ENCODE measurements at regions not wholly inside any gene's neighbourhood (a gene's known extent, or its start where the extent isn't known, plus 50 kb on each side); places are given as distances from the start of the nearest gene placed in this dataset.

DNA sequence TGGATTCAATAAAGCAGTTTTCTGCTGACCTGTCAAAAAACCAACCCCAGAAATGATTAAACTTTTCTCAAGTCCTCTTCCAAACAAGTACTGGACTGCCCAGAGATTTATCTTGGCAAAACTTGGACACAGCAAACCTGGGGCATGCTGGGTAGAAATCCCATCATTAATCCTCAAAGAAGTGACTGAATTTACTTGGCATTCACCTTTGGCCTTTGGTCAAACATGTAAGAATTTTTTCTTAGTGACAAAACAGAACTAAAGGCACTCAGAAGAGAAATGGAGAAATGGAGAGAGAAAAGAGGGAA is 248.6 kb upstream of the NREP start:
- no peaks in the 10 kb centered on the region for H3K27me3 ChIP-seq (replicated peaks; ENCODE audit: insufficient read depth)
- TF ChIP-seq, protein P1, sequence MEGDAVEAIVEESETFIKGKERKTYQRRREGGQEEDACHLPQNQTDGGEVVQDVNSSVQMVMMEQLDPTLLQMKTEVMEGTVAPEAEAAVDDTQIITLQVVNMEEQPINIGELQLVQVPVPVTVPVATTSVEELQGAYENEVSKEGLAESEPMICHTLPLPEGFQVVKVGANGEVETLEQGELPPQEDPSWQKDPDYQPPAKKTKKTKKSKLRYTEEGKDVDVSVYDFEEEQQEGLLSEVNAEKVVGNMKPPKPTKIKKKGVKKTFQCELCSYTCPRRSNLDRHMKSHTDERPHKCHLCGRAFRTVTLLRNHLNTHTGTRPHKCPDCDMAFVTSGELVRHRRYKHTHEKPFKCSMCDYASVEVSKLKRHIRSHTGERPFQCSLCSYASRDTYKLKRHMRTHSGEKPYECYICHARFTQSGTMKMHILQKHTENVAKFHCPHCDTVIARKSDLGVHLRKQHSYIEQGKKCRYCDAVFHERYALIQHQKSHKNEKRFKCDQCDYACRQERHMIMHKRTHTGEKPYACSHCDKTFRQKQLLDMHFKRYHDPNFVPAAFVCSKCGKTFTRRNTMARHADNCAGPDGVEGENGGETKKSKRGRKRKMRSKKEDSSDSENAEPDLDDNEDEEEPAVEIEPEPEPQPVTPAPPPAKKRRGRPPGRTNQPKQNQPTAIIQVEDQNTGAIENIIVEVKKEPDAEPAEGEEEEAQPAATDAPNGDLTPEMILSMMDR (IDR thresholded peaks at IDR 0.05), result no peak
- TF ChIP-seq POLR2AphosphoS5 (IDR thresholded peaks at IDR 0.05) (no peak), POLR2A (IDR thresholded peaks at IDR 0.05) (no peak)
- no peaks in the 10 kb centered on the region for H3K36me3 ChIP-seq
- no peak for DNase-seq (ENCODE audit: low spot score)
- H3K9me3 ChIP-seq, result no peaks in the 10 kb centered on the region
- intact Hi-C loops (cut with DNase I), result no loop called here
- H3K27ac ChIP-seq, result no peak overlapping the region
- H3K4me3 ChIP-seq, result no peak overlapping the region
- no peaks in the 10 kb centered on the region for H3K4me1 ChIP-seq (replicated peaks)

DNA sequence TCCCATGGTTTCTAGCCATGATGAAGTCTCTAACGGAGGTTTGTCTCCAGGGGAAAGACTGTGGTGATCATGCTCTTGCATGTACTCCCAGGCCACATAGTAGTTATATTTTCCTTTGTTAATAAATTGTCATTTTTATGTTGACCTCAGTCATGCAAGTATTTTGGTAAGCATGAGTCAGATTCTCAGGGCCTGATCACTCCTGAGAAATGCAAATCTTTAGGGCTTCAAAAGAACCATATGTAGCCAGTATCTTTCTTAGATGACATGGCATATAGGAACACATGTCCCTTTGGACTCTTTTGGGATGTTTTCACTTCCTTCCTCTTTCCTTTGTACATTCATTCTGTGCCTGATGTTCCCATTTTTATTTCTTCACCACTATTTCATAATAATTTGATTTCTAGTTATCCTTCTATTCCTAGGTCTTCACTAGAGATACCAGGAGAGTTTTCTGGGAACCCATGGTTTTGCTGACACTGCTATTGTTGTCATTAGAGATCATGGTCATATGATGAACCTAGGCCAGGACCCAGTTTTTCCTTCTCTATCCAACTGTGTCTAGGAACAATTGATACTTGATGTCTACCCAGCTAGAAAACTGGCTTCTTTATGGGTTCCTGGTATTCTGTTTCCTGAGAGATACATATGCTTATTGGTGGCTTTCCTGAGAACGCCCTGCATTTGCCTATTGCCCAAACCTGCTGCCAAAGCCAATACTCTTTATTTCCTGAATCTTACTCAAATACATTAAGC is 248.1 kb upstream of the NREP start:
- no peaks in the 10 kb centered on the region for H3K9me3 ChIP-seq
- WGBS, result 68% methylated on average over 2 of the region's 2 CpGs
- no peak overlapping the region for H3K27ac ChIP-seq
- no peaks in the 10 kb centered on the region for H3K4me1 ChIP-seq (replicated peaks)
- TF ChIP-seq POLR2AphosphoS5 (IDR thresholded peaks at IDR 0.05) (no peak), POLR2A (IDR thresholded peaks at IDR 0.05) (no peak)
- TF ChIP-seq, protein P1 (IDR thresholded peaks at IDR 0.05), result no peak
- H3K27me3 ChIP-seq (replicated peaks; ENCODE audit: insufficient read depth), result no peaks in the 10 kb centered on the region
- DNase-seq (ENCODE audit: low spot score), result no peak
- H3K4me3 ChIP-seq, result no peak overlapping the region
- intact Hi-C loops (cut with DNase I), result no loop called here
- no peaks in the 10 kb centered on the region for H3K36me3 ChIP-seq

DNA sequence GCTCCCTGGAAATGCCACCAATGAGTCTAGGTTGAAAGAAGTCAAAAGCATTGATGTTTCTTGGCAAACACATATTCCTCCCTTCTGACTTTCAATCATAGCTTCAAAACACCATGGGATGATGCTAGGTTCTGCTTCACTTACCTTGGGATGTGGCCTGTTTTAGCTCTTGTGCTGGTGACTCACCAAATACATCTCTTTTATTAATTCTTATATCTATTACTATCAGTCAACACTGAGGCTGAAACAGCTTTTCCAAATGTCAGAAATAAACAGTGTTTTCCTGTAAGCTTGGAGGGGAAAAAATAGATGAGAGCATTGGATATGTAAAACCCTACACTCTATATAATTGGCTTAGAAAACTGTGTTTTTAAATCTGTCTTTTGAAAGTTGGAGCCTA is 245.4 kb upstream of the NREP start:
- H3K27ac ChIP-seq, result no peak overlapping the region
- H3K36me3 ChIP-seq, result no peaks in the 10 kb centered on the region
- no peak for DNase-seq (ENCODE audit: low spot score)
- H3K27me3 ChIP-seq (replicated peaks; ENCODE audit: insufficient read depth), result no peaks in the 10 kb centered on the region
- no peaks in the 10 kb centered on the region for H3K9me3 ChIP-seq
- no peak overlapping the region for H3K4me3 ChIP-seq
- H3K4me1 ChIP-seq (replicated peaks), result no peaks in the 10 kb centered on the region
- intact Hi-C loops (cut with DNase I), result no loop called here
- TF ChIP-seq, protein P1 (IDR thresholded peaks at IDR 0.05), result no peak
- TF ChIP-seq POLR2A (IDR thresholded peaks at IDR 0.05), result no peak
- TF ChIP-seq POLR2AphosphoS5 (IDR thresholded peaks at IDR 0.05), result no peak

DNA sequence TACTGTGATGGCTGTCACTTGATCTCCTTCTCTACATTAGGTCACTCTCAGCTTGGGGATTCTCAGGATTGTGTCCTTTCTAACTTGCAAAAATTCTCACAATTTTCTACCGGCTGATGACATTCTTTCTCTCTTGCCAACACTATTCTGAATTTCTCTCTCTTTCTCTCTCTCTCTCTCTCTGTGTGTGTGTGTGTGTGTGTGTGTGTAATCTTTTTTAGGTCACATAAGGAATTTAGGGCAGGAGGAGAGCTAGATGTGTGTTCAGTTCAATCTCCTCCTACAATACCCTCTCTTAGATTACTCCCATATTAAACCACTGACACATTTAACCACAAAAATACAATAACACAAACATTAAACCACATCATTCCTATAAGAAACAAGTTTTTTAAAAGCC is 242.3 kb upstream of the NREP start:
- H3K4me1 ChIP-seq (replicated peaks), result no peaks in the 10 kb centered on the region
- H3K4me3 ChIP-seq, result no peak overlapping the region
- intact Hi-C loops (cut with DNase I), result no loop called here
- H3K9me3 ChIP-seq, result no peaks in the 10 kb centered on the region
- no peaks in the 10 kb centered on the region for H3K36me3 ChIP-seq
- H3K27ac ChIP-seq, result no peak overlapping the region
- no peaks in the 10 kb centered on the region for H3K27me3 ChIP-seq (replicated peaks; ENCODE audit: insufficient read depth)
- WGBS, result 71% methylated on average over 1 of the region's 1 CpG
- no peak for TF ChIP-seq POLR2A (IDR thresholded peaks at IDR 0.05)
- TF ChIP-seq, protein P1 (IDR thresholded peaks at IDR 0.05), result no peak
- TF ChIP-seq POLR2AphosphoS5 (IDR thresholded peaks at IDR 0.05), result no peak
- no peak for DNase-seq (ENCODE audit: low spot score)

DNA sequence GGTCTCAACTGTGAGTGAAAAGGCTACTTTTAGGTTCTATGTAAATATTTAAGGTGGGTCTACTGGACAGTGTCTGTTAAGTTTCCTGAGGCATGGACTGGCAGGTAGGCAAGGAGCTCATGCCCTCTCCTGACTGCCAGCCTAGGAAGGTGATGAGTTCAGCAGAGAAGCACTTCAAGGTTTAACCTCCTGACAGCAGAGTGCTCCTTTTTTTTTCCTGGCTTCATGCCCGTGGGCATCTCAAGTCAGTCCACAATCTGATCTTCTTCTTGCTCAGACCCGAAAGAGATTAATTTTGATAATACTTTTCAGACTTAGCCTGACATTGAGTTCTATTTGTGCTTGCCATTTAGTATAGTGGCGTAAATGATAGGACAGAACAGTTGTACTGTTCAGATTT is 241.9 kb upstream of the NREP start:
- no peaks in the 10 kb centered on the region for H3K36me3 ChIP-seq
- no peak overlapping the region for H3K4me3 ChIP-seq
- intact Hi-C loops (cut with DNase I), result no loop called here
- no peak for DNase-seq (ENCODE audit: low spot score)
- no peak overlapping the region for H3K27ac ChIP-seq
- H3K4me1 ChIP-seq (replicated peaks), result no peaks in the 10 kb centered on the region
- TF ChIP-seq, protein P1 (IDR thresholded peaks at IDR 0.05), result no peak
- TF ChIP-seq POLR2AphosphoS5 (IDR thresholded peaks at IDR 0.05) (no peak), POLR2A (IDR thresholded peaks at IDR 0.05) (no peak)
- H3K27me3 ChIP-seq (replicated peaks; ENCODE audit: insufficient read depth), result no peaks in the 10 kb centered on the region
- H3K9me3 ChIP-seq, result no peaks in the 10 kb centered on the region
- 70% methylated on average over 3 of the region's 3 CpGs for WGBS

All from prostate gland (tissue), 2 donors.